HG03095 (cell line): ENCODE measurements at regions not wholly inside any gene's neighbourhood (a gene's known extent, or its start where the extent isn't known, plus 50 kb on each side); places are given as distances from the start of the nearest gene placed in this dataset.

Source experiments
- ATAC-seq: cut with Tn5 transposase; IDR thresholded peaks from one replicate; pipeline ENCODE4 v1.9.1; 2021; ENCODE audit warnings: moderate library complexity; ENCODE audit not compliant: unreplicated experiment

GRCh38 chr2:14363137-14363536, 269.4 kb upstream of the LRATD1 start:
- no peak for ATAC-seq

GRCh38 chr2:14363976-14364375, 268.5 kb upstream of the LRATD1 start:
- ATAC-seq: no peak

- ATAC-seq: no peak
These were observed 268.0 kb upstream of the LRATD1 start for GRCh38 chr2:14364471-14364870.

- no peak for ATAC-seq
These were observed 247.5 kb upstream of the LRATD1 start for GRCh38 chr2:14385043-14385442.

- ATAC-seq: no peak
These were observed 245.2 kb upstream of the LRATD1 start for GRCh38 chr2:14387332-14387731.

GRCh38 chr2:14388724-14389123, 243.8 kb upstream of the LRATD1 start:
- no peak for ATAC-seq

GRCh38 chr2:14396533-14397083, 235.9 kb upstream of the LRATD1 start:
- ATAC-seq: no peak

GRCh38 chr2:14398641-14399040, 233.9 kb upstream of the LRATD1 start:
- no peak for ATAC-seq

GRCh38 chr2:14401873-14402272, 230.6 kb upstream of the LRATD1 start:
- no peak for ATAC-seq

GRCh38 chr2:14408695-14409094, 223.8 kb upstream of the LRATD1 start:
- ATAC-seq: no peak

- ATAC-seq: no peak
These were observed 215.0 kb upstream of the LRATD1 start for GRCh38 chr2:14417551-14417950.

GRCh38 chr2:14418115-14418514, 214.4 kb upstream of the LRATD1 start:
- no peak for ATAC-seq

GRCh38 chr2:14420851-14421250, 211.7 kb upstream of the LRATD1 start:
- ATAC-seq: no peak

- ATAC-seq: no peak
These were observed 210.1 kb upstream of the LRATD1 start for GRCh38 chr2:14422426-14422825.

GRCh38 chr2:14423145-14423906, 209.2 kb upstream of the LRATD1 start:
- no peak for ATAC-seq

- no peak for ATAC-seq
These were observed 207.8 kb upstream of the LRATD1 start for GRCh38 chr2:14424478-14425390.

- no peak for ATAC-seq
These were observed 206.6 kb upstream of the LRATD1 start for GRCh38 chr2:14425869-14426268.

- ATAC-seq: no peak
These were observed 204.5 kb upstream of the LRATD1 start for GRCh38 chr2:14428056-14428455.

GRCh38 chr2:14433946-14434495, 198.5 kb upstream of the LRATD1 start:
- no peak for ATAC-seq

- no peak for ATAC-seq
These were observed 186.8 kb upstream of the LRATD1 start for GRCh38 chr2:14445670-14446069.

GRCh38 chr2:14448340-14448739, 184.2 kb upstream of the LRATD1 start:
- no peak for ATAC-seq
